Erythroblast (primary cell): ENCODE measurements at regions not wholly inside any gene's neighbourhood (a gene's known extent, or its start where the extent isn't known, plus 50 kb on each side); places are given as distances from the start of the nearest gene placed in this dataset.

ENCODE experiments used
- GATA1 ChIP-seq: IDR thresholded peaks from 2 replicates; pipeline ENCODE4 v1.6.1; 2011; ENCODE audit warnings: low read depth, mild to moderate bottlenecking, control low read depth, low read length, moderate library complexity
- POLR2A ChIP-seq: IDR thresholded peaks from 2 replicates; pipeline ENCODE4 v1.6.1; 2011; ENCODE audit warnings: mild to moderate bottlenecking, low read length

DNA sequence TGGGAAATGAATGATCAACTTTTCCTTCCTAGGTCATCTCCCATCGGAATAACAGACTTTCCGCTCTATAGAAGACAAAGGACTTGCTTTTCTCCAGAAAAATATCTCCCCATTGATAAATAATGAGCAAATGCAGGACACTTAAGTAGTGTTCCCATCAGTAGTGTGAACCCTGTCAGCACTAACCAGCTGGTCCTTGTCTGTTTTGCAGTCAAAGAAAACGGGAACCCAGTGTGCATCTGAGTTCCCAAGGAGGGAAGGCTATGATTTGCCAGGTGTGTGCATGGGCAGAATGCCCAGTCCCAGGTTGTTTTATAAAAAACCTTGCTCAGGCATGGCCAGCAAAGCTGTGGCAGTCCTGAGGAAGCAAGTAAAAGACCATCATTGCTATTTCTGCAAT is 256.5 kb upstream of the HMGA2 start:
- TF ChIP-seq POLR2A (no peak), GATA1 (no peak)
